ENCODE measurements at regions not wholly inside any gene's neighbourhood (a gene's known extent, or its start where the extent isn't known, plus 50 kb on each side); places are given as distances from the start of the nearest gene placed in this dataset.
A peak's percentile ranks its signal among the peaks of the same experiment; 100 is the strongest.

GRCh38 chr4:17174751-17175150 is 276.3 kb upstream of the LDB2 start:
- no peak for DNase-seq (ENCODE audit: low read depth)

DNA sequence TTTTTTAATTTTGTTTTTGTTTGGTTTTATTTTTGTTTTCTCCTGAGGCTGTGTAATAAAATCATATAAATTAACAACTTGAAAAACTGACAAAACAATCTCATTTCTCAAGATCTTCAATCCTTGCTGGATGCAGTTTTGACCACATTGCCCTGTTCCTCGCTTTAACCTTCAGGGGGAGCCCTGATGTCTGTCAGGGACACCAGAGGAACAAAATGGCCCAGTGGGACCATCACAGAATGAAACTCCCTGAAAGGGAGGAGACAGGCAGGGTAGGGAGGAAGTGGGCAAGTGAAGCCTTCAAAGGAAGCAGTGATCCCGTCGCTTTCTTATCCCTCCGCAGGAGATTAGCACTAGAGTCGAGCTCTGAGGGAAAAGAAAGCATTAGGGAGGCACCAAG is 274.9 kb upstream of the LDB2 start:
- DNase-seq (ENCODE audit: low read depth) = no peak

DNA sequence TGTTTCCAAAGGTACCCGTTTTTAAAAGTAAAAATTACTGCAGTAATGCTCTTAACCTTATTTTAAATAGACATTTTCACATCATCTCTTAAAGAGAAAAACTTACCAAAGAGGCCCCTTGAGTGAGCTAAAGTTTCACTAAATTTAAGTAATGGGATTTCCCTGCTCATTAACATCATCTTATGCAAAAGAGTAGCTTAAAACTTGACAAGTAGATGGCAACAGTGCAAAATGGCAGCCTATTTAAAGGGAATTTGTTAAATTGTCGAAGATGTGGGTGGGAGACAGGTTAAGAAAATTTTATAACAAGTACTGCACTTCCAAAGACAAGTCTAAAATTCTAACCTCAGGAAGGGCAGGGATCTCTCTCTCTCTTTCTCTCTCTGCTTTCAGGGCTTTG is 271.7 kb upstream of the LDB2 start:
- DNase-seq (ENCODE audit: low read depth) = no peak

- no peak for DNase-seq (ENCODE audit: low read depth)
Observed at GRCh38 chr4:17169699-17170098, 271.3 kb upstream of the LDB2 start.

DNA sequence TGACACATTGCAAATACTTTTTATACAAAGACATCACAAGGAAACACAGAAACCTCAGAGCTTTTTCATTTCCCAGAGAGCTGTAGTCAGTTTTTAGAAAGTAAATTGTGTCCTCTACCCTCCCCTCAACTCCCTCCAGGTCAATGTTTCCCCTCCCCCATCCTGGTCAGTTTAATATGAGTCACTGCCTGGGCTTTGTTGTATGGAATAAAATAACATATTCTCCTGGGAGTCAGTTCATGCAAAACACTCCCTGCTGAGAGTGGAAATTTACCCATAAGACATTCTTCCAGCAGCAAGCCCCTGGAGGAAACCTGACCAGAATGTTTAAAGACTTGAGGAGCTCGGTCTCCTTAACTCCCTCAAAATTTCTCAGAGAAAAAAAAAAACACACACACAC is 270.1 kb upstream of the LDB2 start:
- peak; percentile 75 for DNase-seq (ENCODE audit: low read depth)

GRCh38 chr4:17166954-17167353 is 268.5 kb upstream of the LDB2 start:
- no peak for DNase-seq (ENCODE audit: low read depth)

DNA sequence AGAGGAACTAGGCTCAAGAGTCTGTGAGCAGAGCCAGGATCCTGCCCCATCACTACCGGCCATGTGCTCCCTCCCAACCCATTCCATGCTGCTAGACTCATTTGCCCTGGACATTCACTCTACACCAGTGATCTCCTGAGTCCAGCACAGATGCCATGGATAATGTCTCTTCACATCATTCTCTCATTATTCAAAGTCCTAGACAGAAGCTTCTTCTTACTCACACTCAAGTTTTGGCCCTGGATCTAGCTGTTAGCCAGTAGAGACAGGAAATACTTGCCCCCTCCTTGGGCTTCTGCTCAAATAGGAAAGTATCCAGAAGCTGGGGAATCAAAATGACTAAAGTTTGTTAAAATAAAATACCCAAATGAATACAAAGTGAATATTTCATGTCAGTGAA is 266.8 kb upstream of the LDB2 start:
- no peak for DNase-seq (ENCODE audit: low read depth)

DNA sequence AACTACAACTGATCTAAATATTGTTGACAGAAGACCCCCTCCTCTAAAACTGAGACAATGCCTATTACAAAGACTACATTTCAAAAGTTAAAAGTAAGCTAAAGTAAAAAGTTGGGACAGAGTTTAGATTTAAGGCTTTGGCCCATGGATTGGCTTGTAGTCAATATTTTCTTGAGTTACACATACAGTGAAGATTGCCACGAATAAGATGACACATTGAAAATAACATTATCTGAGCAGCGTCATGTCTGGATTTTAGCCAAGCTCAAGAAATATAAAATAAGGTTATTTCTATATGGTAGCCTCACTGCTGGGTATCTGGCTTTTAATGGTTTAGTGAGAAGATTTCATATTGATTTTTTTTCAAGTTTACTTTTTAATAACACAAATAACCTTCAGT is 266.2 kb upstream of the LDB2 start:
- DNase-seq (ENCODE audit: low read depth) = peak; percentile 13

DNA sequence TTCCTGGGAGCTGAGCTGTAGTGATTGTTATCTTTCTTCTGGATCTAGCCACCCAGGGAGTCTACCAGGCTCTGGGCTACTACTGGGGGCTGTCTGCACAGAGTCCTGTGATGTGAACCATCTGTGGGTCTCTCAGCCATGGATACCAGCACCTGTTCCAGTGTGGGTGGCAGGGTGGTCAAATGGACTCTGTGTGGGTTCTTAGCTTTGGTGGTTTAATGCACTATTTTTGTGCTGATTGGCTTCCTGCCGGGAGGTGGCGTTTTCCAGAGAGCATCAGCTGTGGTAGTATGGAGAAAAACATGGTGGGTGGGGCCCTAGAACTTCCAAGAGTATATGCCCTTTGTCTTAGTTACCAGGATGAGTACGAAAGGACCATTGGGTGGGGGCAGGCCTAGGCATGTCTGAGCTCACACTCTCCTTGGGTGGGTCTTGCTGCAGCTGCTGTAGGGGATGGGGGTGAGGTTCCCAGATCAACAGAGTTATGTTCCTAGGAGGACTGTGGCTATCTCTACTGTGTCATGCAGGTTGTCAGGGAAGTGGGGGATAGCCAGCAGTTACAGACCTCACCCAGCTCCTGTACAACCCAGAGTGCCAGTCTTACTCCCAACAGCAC is 264.8 kb upstream of the LDB2 start:
- no peak for DNase-seq (ENCODE audit: low read depth)

- no peak for DNase-seq (ENCODE audit: low read depth)
Observed at GRCh38 chr4:17157304-17157703, 258.9 kb upstream of the LDB2 start.

DNA sequence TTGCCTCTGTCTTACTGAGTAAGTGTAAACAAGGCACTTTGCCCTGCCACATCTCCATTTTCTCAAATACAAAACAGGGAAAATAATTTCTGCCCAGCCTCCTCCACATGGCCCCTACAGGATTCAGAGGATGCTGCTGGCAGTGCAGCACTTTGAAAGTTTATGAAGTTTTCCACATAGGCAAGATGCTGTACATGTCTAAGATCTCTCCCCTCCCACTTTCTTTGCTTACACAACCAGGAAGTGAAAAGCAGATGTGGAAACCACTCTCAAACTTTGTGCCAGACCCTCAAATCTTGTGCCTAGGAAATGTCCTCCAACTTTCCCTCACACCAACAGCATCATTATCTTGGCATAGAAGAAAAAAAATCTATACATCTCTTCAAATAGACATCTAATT is 257.0 kb upstream of the LDB2 start:
- DNase-seq (ENCODE audit: low read depth) = peak; percentile 17

- DNase-seq (ENCODE audit: low read depth) = no peak
Observed at GRCh38 chr4:17153572-17153971, 255.1 kb upstream of the LDB2 start.

GRCh38 chr4:17152941-17153540 is 254.6 kb upstream of the LDB2 start:
- no peak for DNase-seq (ENCODE audit: low read depth)

- DNase-seq (ENCODE audit: low read depth) = peak; percentile 96
Observed at GRCh38 chr4:17142232-17142711, 243.8 kb upstream of the LDB2 start.

DNA sequence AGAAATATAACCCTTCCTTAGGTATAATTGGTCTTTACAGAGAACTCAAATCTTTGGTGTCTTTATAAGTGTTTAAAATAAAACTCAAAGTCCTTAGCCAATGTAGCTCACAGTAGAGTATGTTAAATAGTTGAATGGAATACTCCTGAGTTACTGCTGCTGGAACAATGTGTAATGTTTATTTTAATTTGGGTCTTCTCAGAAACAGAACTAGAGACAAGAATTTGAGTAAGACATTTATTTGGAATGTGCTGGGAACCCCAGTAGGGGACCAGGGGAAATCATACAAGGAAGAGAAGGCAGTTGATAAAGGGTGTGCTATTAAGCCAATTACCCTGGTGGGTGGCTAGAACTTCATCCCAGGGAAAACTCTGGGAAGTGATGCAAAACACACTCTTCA is 240.4 kb upstream of the LDB2 start:
- no peak for DNase-seq (ENCODE audit: low read depth)

DNA sequence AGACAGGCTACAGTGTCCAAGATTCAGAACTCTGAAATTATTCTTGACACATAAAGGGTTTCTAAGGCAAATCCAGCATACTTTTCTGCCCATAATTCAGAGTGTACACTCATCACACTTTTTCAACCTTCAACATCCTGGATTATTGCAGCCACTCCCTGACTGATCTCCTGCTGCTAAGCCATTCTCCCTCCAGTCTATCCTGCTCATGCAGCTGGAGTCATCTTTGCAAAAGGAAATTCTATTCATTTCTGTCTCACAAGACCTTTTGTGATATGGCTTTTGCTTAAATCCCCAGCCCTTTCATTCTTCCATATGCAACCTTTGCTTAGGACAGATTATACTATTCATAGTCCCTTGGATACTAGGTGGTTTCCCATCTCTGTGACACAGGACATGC is 236.1 kb upstream of the LDB2 start:
- DNase-seq (ENCODE audit: low read depth) = no peak

DNA sequence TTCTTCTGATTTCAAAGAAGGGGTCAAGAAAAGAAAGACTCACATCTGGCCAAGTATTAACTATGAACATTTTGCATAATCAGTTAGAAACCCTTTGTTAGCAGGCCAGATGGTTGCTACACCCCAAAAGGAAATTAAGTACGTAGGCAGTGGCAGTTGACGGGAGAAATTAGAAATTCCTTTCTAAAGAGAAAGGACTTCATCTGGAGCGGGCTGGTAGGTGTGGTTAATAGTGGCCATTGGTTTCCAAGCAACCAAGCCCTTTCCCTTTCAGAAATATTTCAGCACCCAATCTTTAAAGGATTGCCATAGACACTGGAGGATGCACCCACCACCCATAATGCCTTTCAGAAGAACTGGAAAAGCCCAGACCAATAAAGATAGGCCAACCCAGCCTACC is 235.7 kb upstream of the LDB2 start:
- DNase-seq (ENCODE audit: low read depth) = no peak

GRCh38 chr4:17132226-17132625 is 233.8 kb upstream of the LDB2 start:
- no peak for DNase-seq (ENCODE audit: low read depth)

DNA sequence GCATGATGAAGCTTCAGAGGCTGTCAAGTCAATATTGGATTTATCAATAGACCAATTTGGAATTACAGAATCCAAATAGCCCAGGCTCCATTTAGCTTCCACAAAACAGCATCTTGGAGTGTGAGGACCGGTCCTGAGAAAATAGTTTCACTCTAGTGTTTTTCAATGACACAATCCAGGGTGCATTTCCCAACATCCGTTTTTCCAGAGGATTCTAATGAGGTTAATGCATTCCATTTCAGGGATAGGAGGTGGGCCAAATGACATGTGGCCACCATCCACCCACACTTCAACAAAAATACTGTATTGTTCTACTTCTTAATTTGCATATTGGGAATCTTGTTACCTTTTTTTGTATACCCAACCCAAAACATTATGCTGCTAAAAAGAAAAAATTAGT is 229.8 kb upstream of the LDB2 start:
- no peak for DNase-seq (ENCODE audit: low read depth)

GRCh38 chr4:17126321-17126966 is 228.0 kb upstream of the LDB2 start:
- DNase-seq (ENCODE audit: low read depth) = no peak

DNA sequence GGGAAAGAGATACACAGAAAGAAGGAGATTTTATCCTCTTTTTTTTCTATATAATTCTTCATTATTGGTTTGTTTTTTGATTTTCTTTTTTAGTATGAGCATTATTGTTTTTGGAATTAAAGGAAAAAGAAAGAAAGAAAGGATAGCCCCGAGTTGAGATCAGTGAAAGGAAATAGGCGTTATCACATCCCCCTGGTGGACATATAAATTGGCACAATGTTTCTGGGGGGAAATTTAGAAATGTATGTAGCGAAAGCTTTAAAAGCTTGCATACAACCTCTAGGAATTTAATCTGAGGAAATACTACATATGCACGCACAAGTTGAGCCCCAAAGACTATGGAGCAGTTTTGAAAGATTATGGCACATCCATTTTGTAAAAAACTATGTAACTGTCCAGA is 226.3 kb upstream of the LDB2 start:
- DNase-seq (ENCODE audit: low read depth) = no peak

DNA sequence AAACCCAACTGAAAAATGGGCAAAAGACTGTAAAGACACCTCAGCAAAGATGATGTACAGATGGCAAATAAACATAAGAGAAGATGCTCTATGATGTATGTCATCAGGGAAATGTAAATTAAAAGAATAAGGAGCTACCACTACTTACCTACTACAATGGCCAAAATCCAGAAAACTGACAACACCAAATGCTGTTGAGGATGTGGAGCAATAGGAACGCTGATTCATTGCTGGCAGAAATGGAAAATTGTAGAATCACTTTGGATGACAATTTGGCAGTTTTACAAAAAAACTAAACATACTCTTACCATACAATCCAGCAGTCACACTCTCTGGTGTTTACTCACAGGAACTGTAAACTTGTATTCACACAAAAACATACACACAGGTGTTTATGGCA is 222.3 kb upstream of the LDB2 start:
- no peak for DNase-seq (ENCODE audit: low read depth)

DNA sequence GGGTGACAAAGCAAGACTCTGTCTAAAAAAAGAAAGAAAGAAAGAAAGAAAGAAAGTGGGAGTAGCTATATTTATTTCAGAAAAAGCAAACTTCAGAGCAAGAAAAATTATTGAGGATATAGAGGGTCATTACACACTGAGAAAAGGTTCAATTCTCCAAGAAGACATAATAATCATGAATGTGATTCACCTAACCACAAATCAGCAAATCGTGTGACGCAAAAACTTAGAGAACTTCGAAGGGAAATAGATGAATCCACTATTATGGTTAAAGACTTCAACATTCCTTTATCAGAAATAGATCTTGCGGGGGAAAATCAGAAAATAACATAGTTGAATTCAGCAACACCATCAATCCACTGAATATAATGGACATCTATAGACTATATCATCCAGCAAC is 219.3 kb upstream of the LDB2 start:
- no peak for DNase-seq (ENCODE audit: low read depth)

DNA sequence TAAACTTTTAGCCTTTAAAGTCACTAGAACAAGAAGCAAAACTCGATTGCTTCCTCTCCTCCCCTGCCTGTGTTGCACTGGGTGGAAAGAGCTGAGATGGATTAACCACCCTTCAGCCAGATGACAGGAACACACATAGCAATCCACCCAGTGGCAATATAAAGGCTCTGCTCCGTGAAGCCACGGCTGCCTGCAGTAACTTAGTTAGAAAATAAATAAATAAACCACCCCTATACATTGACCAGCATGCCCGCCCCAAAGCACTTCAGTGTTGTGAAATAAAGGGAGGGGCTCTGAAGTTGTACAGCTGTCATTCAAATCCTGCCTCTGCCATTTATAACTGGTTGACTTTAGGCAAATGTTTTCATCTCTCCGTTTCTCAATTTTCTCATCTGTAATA is 217.1 kb upstream of the LDB2 start:
- no peak for DNase-seq (ENCODE audit: low read depth)
